ENCODE measurements at regions not wholly inside any gene's neighbourhood (a gene's known extent, or its start where the extent isn't known, plus 50 kb on each side); places are given as distances from the start of the nearest gene placed in this dataset.
"Not testable (repeated sequence)": the region's sequence is repeated elsewhere in the genome, so short reads cannot be mapped to it uniquely, and the experiment has no call there.

DNA sequence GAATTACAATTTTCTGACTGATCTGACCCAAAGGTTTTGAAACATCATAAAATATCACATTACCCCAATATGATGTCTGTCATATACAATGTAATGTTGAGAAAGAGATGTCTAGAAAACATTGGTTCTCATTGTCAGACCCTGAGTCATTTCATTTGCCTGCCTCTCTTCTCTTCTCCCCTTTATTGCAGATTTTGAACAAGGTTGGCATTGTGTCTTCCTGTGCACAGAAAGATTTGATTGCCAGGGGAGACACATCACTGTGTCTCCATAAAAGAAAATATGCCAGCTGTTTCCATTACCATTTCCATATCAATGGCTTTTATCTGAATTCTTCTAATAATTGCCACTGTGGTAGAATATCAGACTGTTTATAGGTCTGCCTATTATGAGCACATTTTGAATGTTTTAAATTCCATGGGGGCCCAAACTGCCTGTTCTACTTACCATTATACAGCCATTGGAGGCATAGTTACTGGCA, 65.6 kb downstream of the IFI44 start:
- no peak for DNase-seq

DNA sequence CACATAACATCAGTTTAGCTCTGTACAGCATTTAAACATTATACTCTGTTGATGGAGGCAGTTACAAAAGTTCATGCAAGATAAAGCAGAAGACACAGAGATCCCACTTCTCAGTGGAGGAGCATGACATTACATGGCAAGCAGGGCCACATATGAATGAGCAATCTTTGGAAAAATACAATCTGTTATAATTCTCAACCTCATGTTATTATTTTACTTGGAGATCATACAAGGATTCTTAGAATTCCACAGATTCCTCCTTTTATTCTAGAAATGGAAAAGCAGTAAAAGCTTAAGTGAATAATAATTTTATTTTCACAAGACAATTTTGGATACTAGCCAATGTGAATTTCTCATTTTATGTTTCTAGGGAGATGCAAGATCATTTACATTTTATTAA, 66.6 kb downstream of the IFI44 start:
- no peak for DNase-seq

DNA sequence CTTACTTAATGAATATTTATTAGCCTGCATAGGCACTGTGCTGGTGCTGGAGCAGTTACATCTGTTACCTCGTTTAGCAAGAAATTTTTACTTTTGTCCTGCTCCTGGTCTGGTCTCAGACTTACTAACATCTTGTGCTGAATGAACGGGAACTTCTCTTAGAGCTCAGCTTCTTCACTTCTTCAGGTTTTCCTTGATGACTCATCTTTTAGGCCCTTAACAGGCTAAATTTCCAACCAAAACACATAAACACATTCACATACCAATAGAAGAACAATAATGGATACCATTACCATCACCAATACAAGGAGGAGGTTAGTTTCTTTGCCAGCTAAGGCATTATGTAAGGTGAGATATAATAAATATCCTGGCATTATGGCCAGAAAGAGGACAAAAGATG, 68.9 kb downstream of the IFI44 start:
- no peak for DNase-seq

DNA sequence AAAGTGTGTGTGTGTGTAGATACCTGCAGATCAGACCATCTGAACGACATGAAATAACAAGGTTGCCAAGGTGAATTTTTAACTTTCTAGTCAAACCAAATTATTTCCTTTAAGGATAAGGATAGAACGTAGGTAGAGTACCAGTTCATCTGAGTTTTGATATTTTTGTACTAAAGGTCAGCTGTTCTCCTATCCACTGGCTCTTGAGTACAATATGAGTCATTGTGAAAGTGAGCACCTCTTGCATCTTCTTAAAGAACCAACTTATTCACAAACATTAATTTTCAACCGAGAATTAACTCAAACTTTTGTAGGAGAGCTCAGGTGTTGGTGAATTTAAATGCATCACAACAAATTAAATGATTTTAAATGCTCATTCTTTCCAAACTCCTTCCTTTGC, 71.5 kb downstream of the IFI44 start:
- no peak for DNase-seq

DNA sequence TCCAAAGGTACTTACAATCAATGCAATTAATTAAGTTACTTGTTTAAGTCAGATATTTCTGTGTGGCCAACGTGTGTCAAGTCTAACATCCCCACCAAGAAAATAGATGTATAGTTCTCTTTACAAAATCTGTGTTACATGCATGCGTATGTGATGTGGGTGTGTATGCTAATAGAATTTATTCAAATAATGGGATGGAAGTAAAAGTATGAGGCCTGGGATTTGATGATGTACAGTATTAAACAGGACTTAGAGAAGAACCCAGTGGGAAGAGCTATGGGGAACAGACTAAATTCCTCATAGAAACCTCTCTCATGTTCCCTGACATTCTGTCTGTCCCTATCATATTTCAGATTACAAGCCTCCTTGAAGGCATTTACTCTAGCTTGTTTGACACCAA, 72.5 kb downstream of the IFI44 start:
- no peak for DNase-seq

DNA sequence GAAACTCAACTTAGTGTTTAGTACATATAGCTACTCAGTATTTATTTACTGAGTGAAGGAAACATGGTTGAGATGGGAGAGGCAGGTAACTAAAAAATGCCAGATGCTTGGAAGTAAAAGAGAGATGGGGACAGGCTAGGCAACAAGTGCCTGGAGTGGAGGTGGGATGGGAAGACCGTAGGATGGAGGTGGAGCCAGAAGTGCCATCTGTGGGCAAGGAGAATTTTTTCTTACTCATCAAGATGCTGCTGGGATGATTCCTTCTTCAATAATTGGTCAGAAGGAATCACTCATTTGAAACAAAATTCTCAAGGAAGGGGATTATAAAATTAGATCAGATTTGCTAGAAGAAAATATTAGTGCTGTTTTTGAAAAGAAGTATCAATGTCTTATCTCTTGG, 72.9 kb downstream of the IFI44 start:
- DNase-seq = no peak

DNA sequence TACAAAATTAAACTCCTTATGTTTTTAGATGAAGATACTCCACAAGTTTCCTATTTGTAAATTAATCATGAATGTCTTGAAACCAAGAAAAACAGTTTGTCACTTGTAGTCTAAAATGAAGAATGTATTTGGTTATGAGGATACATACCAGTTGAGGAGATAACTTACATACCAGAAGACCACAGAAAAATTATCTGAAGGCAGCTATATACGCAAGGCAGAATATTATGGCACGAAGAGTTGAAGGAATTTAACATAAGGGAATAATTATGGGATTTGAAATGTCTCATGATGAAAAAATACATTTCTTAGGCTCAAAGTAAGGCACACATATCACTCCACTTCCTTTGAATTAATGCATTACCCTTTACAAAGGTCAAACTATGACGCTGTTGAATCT, 73.3 kb downstream of the IFI44 start:
- no peak for DNase-seq

DNA sequence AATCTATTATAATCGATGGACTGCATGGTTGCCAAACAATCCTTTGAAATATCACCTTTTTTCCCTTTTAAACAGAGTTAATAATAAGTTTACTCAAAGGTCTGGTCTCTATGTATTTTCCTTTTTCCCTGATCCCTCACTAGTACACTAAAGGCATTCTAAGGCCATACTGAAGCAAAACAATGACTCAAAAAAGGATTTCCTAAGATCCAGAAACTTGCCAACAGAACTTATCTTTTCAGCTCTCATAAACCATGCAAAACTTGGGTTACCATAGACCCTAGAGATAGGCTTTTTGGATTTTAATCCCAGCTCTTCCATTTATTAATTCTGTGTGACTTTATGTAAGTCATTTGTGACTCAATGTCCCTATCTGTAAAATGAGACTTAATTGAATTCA, 77.1 kb downstream of the IFI44 start:
- DNase-seq = no peak

DNA sequence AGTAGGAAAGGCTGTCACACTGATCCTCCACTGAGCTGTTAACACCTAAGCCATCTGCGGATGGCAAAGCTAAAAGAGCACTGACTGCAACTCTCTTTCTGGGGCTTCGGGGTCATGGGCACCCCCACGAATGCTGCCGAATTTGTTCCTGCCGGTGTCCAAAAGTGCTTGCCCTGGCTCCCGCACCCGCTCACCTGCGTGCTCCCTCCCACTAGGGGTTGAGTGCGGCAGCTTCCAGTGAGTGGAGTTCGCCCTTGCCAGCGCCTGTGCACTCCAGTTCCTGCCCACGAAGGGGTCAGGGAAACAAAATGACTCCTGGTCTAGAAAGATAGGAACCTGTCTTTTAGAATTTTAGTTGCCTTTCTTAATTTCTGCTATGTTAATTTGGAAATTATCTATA, 78.7 kb downstream of the IFI44 start:
- no peak for DNase-seq

DNA sequence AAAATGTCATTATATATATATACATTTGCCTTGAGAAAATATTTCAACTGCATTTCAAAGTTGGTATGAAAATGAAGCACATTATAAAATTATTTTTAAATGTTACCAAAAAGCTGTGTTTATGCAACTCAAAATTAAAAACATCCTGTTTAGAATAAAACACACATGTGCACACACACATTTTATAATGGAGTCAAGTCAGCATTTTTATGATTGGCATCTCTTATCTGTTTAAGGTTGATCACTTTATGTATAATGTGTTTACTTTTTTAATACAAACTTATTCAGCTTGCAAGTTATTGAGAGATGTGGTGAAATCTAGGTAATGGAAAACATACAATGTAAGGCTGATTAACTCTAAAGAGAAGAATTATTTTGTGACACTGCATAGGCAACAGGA, 80.4 kb downstream of the IFI44 start:
- DNase-seq = no peak

DNA sequence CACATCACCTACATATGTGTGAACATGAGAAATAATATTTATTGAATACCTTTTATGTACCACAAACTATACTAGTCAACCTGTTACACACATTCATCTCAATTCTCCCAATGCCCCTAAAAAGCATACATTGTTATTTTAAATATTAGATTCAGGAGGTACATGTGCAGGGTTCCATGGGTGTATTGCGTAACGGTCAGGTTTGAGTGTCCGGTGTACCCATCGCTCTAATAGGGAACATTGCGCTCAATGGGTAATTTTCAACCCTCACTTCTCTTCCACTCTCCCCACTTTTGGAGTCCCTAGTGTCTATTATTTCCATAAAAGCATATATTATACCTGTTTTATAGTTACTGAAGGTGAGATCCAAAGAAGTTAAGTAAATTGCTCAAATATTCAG, 82.0 kb downstream of the IFI44 start:
- DNase-seq = no peak

DNA sequence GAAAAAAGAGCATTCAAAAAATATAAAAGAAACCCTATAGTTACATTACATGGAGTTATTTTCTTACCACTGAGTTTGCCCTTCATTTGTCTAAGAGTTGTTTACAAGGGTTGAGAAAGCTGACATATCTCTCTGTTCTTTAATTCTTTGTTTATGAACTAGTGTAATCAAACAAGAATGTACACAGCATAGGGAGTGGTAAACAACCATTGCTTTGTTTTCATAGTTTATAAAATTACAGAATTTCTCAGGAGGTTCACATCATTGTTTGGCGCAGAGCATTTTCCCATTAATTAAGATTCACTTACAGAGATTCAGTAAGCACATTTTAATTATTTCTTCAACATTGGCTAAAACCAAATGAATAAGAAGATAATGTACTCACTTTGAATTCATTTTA, 87.6 kb downstream of the IFI44 start:
- DNase-seq = no peak

DNA sequence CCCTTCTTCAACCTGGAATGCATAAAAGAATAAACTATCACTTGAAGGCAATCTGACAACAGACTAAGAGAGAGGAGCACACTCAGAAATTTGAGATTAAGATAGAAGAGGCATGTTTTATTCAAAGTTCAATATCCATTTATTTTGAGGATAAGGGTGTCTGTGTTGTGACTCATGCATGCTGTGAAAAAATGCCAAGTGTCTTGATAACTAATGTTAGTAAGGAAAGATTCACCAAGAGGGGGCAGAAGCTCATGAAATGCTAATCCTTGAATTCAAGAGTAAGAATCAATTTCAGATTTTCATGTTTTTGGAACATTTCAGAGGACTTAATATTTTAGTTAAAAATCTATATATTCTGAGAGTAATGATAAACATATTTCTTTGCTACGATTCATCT, 94.0 kb downstream of the IFI44 start:
- no peak for DNase-seq

DNA sequence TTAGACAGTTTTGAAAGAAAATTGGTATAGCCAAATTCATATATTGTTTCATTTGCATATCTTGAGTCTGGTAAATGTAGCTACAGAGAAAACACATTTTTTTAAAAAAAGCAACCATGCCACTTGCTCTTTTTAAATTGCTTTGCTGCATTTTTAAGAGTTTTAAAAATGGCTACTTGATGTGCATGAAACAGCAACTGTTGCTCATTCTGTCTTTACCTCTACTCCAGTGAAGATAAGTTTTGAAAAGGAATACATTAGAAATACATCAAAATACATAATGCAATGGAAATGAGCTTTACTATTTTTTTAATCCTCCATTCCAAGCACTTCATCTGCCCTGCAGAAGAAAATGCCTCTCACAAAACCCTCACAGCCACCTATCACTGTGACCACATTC, 95.5 kb downstream of the IFI44 start:
- DNase-seq = no peak

DNA sequence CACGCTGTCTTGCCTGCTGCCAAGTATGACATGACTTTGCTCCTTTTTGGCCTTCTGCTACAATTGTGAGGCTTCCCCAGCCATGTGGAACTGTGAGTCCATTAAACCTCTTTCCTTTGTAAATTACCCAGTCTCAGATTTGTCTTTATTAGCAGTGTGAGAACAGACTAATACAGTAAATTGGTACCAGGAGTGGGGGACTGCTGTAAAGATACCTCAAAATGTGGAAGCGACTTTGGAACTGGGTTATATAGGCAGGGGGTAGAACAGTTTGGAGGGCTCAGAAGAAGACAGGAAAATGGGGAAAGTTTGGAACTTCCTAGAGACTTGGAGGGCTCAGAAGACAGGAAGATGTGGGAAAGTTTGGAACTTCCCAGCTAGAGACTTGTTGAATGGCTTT, 104.0 kb downstream of the IFI44 start:
- DNase-seq = not testable (repeated sequence)

DNA sequence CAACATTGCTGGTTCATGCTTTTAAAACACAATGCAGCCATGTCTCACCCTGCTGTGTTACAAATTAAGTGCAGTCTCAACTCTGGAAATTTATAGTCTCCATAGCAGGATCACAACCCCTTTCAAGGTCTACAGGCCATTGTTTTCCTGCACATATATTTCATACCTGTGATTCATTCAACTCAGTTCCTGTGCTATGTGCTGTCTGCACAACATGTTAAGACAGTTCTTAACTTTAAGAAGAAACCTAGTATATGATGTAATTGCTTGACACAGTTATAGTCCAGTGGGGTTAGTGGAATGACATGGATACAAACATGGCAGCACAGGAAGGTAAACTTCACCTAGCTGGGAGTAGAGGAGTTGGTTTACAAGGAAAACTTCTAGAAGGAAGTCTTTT, 106.4 kb downstream of the IFI44 start:
- DNase-seq = no peak

DNA sequence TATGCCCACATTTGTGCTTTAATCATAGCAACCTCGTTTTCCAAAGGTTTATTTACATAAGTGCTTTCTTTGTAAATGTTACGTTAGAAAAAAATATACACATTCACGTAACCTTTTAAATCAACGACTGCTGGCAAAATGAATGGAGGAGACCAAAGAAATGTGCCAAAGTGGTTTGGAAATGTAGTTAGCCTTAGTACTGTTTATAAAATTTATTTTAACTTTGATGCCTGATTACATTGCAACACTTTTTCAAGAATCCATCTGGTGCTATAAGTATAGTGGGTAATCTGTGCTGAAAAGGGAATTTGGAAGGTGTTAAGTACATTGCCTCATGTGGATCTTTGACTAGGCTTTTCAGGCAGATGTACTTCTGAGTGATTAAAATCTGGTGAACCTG, 108.9 kb downstream of the IFI44 start:
- no peak for DNase-seq

DNA sequence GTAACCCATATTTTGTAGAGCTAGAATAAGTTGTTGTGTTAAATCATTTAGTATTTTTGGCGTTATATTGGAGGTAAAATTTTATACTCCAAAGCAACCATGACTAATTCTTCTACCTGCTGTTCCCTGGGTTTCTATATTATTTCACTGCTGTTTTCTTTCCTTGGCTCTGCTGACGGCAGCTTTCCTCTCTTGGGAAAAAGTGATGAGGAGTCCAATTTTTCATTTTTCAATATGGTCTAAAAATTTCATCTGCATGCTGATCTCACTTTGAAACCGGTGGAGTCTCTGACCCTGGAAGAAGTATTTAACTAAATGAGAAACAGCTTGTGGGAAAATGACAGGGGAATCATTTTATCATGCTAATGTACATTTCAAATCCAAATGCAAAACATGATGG, 110.2 kb downstream of the IFI44 start:
- DNase-seq = no peak

DNA sequence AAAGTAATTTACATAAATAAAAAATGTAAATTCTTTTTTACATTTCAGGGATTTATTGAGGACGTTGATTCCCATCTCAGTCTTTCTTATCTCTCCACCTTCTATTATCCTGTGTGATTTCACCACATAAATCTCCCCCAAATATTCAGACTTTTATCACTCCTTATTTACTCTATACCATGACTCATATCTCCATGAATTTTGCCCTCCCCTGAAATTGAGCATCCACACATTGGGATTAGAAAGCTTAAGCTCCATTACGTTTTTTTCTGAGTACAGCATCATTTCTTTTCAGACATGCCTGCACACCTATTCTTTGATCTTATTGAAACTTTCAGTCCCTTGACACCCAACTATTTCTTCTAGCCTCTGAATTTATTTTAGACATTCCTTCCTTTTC, 111.2 kb downstream of the IFI44 start:
- no peak for DNase-seq

DNA sequence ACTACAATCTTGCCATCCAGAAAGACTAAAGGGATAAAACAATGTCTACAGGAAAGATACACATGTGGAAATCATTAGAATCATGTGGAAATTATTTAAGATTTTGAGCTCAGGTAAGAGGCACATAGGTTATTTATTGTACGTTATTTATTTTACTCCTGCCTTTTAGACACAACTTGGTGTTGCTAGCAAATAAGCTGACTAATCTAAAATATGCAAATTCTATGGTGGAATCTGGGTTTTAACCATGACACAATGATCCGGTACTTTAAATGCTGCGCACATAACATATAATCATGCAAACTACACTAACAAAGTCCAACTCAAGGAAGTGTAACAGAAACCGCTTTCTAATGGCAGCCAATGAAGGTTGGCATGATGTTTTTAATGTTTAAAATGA, 112.5 kb downstream of the IFI44 start:
- DNase-seq = no peak

DNA sequence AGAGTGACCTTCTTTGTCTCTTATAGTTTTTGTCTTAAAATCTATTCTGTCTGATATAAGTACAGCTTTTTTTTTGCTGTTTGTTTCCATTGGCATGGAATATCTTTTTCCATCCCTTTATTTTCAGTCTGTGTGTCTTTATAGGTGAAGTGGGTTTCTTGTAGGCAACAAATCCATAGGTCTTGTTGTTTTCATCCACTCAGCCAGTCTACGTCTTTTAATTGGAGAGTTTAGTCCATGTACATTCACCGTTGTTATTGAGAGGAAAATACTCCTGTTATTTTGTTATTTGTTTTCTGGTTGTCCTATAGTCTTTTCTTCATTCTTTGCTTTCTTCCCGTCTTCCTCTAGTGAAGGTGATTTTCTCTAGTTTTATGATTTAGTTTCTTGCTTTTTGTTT, 115.9 kb downstream of the IFI44 start:
- no peak for DNase-seq

DNA sequence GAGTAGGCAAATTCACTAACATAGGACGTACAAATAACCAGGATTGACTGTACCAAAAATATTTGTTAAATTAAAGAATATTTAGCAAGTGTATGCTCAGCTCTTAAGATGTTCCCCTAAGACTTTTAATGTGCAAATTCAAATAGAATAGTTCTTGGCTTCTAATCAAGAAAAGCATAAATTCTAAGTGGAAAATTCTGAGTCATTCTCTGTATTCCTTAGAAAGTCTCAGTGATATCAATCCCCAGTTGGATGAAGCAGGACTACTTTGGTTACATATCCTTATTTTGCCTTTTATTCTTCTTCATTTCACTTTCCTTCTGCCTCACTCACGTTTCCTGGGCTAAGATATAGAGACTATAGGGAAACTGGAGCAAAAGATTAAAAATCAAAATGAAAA, 130.2 kb downstream of the IFI44 start:
- no peak for DNase-seq

DNA sequence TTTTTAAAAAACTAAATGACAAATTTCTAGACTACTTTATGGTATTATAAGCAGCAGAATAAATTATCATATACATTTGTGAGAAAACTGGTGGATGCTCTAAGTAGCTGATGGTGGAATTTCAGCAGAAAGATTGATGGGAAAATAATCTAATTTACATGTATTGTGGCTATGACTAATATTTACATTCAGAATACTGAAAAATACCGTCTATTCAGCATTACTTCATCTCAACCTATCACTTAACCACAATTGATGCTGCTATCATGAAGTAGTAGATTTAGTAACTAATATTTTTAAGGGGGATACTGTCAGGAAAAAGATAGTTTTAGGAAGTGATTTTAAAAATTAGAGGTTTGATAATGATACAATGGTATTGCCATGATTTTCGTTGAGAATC, 137.9 kb downstream of the IFI44 start:
- no peak for DNase-seq

DNA sequence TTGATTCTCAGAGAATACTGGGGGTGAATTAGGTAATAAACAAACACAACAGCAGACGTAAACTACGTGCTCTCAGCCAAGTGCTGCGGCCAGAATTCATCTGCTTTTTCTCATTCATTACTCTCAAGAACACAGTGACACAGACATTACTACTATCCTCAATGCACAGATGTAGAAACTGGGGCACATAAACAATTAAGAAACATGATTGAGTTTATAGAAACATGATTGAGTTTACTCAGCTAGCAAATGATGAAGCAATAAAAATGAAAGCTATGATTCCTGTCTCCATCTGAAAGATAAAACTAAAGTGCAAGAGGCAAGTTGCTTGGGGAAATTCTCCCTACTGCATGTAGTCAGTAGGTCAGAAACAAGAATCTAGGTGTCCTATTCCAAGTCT, 140.5 kb downstream of the IFI44 start:
- no peak for DNase-seq

DNA sequence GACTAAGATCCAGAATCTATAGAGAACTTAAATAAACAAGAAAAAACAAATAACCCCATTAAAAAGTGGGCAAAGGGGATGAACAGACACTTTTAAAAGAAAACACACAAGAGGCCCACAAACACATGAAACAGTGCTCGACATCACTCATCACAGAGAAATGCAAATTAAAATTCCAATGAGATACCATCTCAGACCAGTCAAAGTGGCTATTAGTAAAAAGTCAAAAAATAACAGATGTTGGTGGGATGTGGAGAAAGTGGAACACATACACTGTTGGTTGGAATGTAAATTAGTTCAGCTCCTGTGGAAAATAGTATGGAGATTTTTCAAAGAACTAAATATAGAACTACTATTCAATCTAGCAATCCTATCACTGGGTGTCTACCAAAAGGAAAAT, 143.1 kb downstream of the IFI44 start:
- no peak for DNase-seq

DNA sequence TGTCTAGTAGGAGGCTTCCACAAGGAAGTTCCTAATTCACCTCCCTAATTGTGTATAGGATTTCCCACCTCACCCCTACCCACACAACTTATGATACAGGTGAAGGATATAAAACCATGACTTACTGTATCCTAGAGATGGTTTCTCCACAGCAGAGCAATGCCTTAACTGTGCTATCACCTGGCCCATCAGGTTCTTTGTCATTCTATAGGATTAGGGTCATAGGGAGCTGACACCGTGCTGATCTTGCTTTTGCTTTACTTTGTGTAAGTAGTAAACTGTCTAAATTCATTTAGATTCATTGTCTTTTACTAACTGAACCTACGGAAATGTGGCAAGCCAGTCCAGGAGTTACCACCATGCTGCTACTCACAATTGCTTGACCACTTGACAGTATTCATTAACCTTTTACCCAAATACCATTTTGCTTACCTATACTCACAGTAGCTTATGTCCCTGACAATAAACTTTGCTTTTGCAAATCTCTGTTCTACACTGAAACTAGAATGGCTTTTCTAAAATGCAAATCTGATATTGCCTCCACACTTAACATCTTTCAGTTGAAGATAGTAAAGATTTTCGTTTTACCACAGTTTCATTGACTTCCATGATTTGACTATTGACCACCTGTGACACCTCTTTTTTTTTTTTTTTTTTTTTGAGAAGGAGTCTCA, 147.6 kb downstream of the IFI44 start:
- DNase-seq = no peak
